MCF 10A (cell line): ENCODE measurements at regions not wholly inside any gene's neighbourhood (a gene's known extent, or its start where the extent isn't known, plus 50 kb on each side); places are given as distances from the start of the nearest gene placed in this dataset.

Experiments used
- BruUV-seq: library from RNA; stranded (reverse); fragments of 400-500 nt; replicated peaks from 2 replicates; lab custom pipeline; 2021; lab: Mats Ljungman, UMichigan
- CTCF ChIA-PET: fragments of 300-600 bp; sonication (Branson Sonifier 250); formaldehyde crosslinking; extraction: SDS; loops from one replicate; lab custom pipeline; 2021; ENCODE audit warnings: antibody characterized with exemption, inconsistent platforms; lab: Yijun Ruan, JAX
- POLR2A ChIA-PET: fragments of 300-600, 350-650 bp; sonication (Branson Sonifier 250); formaldehyde crosslinking; extraction: SDS; loops from one replicate; lab custom pipeline; 2020; ENCODE audit warnings: antibody characterized with exemption, inconsistent platforms; lab: Yijun Ruan, JAX
- DNase-seq: peaks from one replicate; pipeline ENCODE4 v3.0.0-alpha.2; 2018; ENCODE audit not compliant: unreplicated experiment
- H3K27ac Mint-ChIP-seq: one replicate; pipeline ENCODE4 v1.8.0; 2022; ENCODE audit warnings: mild to moderate bottlenecking, low read depth, mixed read lengths; ENCODE audit not compliant: unreplicated experiment
- H3K27me3 Mint-ChIP-seq: one replicate; pipeline ENCODE4 v1.8.0; 2022; ENCODE audit warnings: mixed read lengths; ENCODE audit not compliant: insufficient read depth, unreplicated experiment
- H3K36me3 Mint-ChIP-seq: one replicate; pipeline ENCODE4 v1.8.0; 2022; ENCODE audit warnings: mild to moderate bottlenecking, moderate library complexity, mixed read lengths; ENCODE audit not compliant: insufficient read depth, unreplicated experiment
- H3K4me1 Mint-ChIP-seq: one replicate; pipeline ENCODE4 v1.8.0; 2022; ENCODE audit warnings: mixed read lengths; ENCODE audit not compliant: insufficient read depth, unreplicated experiment
- H3K4me3 Mint-ChIP-seq: one replicate; pipeline ENCODE4 v1.8.0; 2022; ENCODE audit warnings: mild to moderate bottlenecking, moderate library complexity, mixed read lengths; ENCODE audit not compliant: unreplicated experiment
- H3K9me3 Mint-ChIP-seq: one replicate; pipeline ENCODE4 v1.8.0; 2022; ENCODE audit warnings: mixed read lengths; ENCODE audit not compliant: unreplicated experiment
- CTCF ChIP-seq: fragments of 200-600 bp; IDR thresholded peaks from one replicate; pipeline ENCODE4 v1.8.0; 2022; ENCODE audit warnings: antibody characterized with exemption, mild to moderate bottlenecking; ENCODE audit not compliant: unreplicated experiment
- intact Hi-C: fragments of 100-400 bp; cut with micrococcal nuclease; formaldehyde crosslinking; loops from 2 replicates; pipeline ENCODE4 v1.14.1; 2022

GRCh38 chr9:115482747-115483146 lies 364.8 kb upstream of the TNC start:
- DNase-seq: no peak
- Mint-ChIP-seq H3K36me3 (no peaks in the 10 kb centered on the region), H3K4me1 (no peaks in the 10 kb centered on the region), H3K4me3 (no peak overlapping the region), H3K27ac (no peak overlapping the region), H3K9me3 (no peaks in the 10 kb centered on the region), H3K27me3 (no peaks in the 10 kb centered on the region)
- intact Hi-C loops: loop anchor here (2.0 kb wide), 1 partner anchor 22 kb away; no protein-coding TSS in a partner anchor
- POLR2A ChIA-PET: no interaction called here
- TF ChIP-seq CTCF: no peak
- BruUV-seq: no TSS peak
- CTCF ChIA-PET: interaction anchor here (0.6 kb wide), 1 partner anchor 16 kb away, joined by 4 read pairs; no protein-coding TSS in a partner anchor

DNA sequence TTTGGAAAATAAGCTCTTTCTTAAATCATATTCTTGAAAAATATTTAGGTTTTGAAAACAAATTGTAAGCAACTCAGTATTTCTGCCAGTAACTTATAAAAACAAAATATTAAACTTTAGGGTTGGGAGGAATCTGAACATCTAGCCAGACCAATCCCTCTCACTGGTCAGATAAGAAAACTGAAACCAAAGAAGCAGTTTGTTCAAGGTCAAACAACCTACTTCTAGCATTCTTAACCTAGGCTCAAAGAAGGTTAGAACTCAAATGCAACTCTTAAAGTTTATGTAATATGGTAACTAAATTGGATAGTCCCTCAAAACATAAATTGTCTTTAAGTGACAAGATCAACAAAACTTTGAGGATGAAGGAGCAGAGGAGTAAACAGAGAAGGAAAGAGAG lies 374.9 kb upstream of the TNC start:
- H3K27me3 Mint-ChIP-seq: no peaks in the 10 kb centered on the region
- no peaks in the 10 kb centered on the region for H3K36me3 Mint-ChIP-seq
- intact Hi-C loops: no loop called here
- no peak overlapping the region for H3K27ac Mint-ChIP-seq
- ChIA-PET CTCF (no interaction called here), POLR2A (interaction anchor here (0.7 kb wide), 1 partner anchor 32 kb away, joined by 3 read pairs; no protein-coding TSS in a partner anchor)
- DNase-seq: no peak
- no peaks in the 10 kb centered on the region for H3K9me3 Mint-ChIP-seq
- no TSS peak for BruUV-seq
- H3K4me1 Mint-ChIP-seq: peaks cover 7% of the 10 kb centered on the region
- no peak overlapping the region for H3K4me3 Mint-ChIP-seq
- TF ChIP-seq CTCF: no peak

- H3K36me3 Mint-ChIP-seq: no peaks in the 10 kb centered on the region
- H3K27me3 Mint-ChIP-seq: no peaks in the 10 kb centered on the region
- no peak for TF ChIP-seq CTCF
- H3K9me3 Mint-ChIP-seq: no peaks in the 10 kb centered on the region
- no peak for DNase-seq
- POLR2A ChIA-PET: no interaction called here
- no peak overlapping the region for H3K27ac Mint-ChIP-seq
- intact Hi-C loops: no loop called here
- CTCF ChIA-PET: no interaction called here
- no peak overlapping the region for H3K4me3 Mint-ChIP-seq
- no TSS peak for BruUV-seq
- peaks cover 7% of the 10 kb centered on the region for H3K4me1 Mint-ChIP-seq
These were observed 376.4 kb upstream of the TNC start for GRCh38 chr9:115494393-115494792.

- Mint-ChIP-seq H3K36me3 (no peaks in the 10 kb centered on the region), H3K4me1 (peaks cover 7% of the 10 kb centered on the region), H3K27me3 (no peaks in the 10 kb centered on the region), H3K9me3 (no peaks in the 10 kb centered on the region), H3K4me3 (no peak overlapping the region), H3K27ac (no peak overlapping the region)
- intact Hi-C loops: no loop called here
- TF ChIP-seq CTCF: no peak
- POLR2A ChIA-PET: no interaction called here
- CTCF ChIA-PET: no interaction called here
- DNase-seq: peak; percentile 16
- BruUV-seq: no TSS peak
These were observed 377.2 kb upstream of the TNC start for GRCh38 chr9:115495052-115495635.
